ELR (cell line): ENCODE measurements at regions not wholly inside any gene's neighbourhood (a gene's known extent, or its start where the extent isn't known, plus 50 kb on each side); places are given as distances from the start of the nearest gene placed in this dataset.
A peak's percentile ranks its signal among the peaks of the same experiment; 100 is the strongest.
"Not testable (repeated sequence)": the region's sequence is repeated elsewhere in the genome, so short reads cannot be mapped to it uniquely, and the experiment has no call there.

Experiments
- DNase-seq: peaks from one replicate; pipeline ENCODE4 v3.0.0-alpha.2; 2015; ENCODE audit warnings: low read depth

- no peak for DNase-seq
Measured at GRCh38 chr3:72627271-72627670, 221.0 kb downstream of the SHQ1 start.

DNA sequence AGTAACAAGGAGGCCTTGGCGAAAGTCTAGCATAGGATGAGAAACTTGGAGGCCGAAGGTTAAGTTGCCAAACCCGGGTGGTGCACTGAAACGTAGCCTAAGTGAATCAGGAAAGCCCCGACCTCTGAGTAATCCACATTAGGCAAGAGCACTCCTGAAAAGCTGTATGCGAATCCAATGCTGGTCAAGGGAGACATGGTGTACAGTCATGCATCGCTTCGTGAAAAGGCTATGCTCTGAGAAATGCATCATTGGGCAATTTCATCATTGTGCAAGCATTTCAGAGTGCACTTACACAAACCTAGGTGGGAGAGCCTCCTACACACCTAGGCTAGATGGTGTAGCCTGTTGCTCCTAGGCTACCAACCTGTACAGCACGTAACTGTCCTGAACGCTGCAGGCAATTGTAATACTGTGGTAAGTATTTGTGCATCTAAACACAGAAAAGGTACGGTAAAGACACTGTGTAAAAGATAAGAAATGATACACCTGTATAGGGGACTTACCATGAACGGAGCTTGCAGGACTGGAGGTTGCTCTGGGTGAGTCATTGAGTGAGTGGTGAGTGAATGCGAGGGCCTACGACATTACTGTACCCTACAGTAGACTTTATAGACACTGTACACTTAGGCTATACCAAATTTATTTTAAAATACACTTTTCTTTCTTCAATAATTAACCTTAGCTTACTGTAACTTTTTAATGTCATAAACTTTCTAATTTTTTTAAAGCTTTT lies 222.5 kb downstream of the SHQ1 start:
- DNase-seq, result peak; percentile 86

DNA sequence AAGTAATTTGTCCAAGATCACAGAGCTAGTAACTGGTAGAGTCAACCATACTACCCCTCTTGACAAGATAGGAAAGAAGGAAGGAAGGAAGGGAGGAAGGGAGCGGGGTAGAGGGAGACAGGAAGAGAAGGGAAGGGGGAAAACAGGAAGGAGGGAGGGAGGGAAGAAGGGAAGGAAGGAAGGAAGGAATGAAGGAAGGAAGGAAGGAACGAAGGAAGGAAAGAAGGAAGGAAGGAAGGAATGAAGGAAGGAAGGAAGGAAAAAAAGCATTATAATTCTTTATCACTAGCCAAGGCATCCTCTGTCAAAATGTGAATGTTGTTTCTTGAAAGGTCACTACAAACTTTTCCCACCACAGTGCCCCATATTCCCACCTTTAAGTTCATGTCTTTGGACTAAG lies 223.6 kb downstream of the SHQ1 start:
- no peak for DNase-seq

GRCh38 chr3:72618739-72619138 lies 229.5 kb downstream of the SHQ1 start:
- DNase-seq, result no peak

GRCh38 chr3:72617424-72618024 lies 230.7 kb downstream of the SHQ1 start:
- DNase-seq, result no peak

DNA sequence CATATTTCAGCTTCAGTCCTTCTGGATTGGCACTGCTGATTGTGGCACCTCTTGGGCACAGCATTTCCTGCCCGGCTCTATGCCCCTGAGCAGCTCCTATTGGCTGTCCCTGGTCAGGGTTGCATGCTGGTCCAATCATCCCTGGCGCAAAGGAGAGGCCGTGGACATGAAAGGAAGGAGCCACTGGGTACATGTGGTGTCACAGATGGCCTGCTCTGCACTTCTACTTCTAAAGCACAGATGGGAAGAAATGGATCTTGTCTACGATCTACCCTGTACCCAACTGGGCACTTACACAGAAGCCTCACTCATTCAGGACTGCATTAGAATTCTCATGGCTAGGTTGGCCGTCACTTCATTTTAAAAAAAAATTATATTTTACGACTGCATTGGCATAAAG lies 232.5 kb downstream of the SHQ1 start:
- no peak for DNase-seq

GRCh38 chr3:72615182-72615581 lies 233.1 kb downstream of the SHQ1 start:
- DNase-seq, result no peak

DNA sequence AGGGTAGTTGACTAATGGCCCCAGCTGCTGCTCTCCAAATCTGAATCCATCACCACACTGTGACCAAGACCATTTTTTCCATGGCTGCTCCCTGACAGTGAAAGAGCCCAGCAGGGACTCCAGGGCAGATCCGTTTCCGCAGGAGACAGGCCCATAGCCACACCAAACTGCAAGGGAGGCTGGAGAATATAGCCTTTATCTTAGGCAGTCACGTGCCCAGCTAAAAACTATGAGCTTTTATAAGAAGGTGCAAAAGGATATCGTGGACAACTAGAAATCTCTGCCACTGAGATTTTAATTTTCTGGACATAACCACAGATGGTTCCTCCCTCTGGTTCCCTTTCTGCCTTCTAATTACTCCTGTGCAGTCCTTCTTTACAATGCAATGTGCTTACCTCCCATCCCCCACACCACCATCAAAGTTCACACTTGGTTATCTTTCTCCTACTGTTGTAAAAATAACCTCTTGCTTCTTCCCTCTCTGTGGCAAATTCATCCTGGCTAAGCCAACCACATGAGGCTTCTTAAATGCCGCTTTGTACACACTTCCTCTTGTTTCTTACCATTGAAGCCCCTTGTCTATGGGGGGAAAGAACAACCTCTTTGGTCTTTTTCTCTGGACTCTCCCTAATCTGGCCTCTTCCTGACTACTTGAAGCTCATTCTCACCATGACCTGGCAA lies 233.7 kb downstream of the SHQ1 start:
- no peak for DNase-seq

GRCh38 chr3:72613871-72614270 lies 234.4 kb downstream of the SHQ1 start:
- DNase-seq, result peak; percentile 2

- not testable (repeated sequence) for DNase-seq
Measured at GRCh38 chr3:72609114-72609513, 239.1 kb downstream of the SHQ1 start.

- no peak for DNase-seq
Measured at GRCh38 chr3:72606005-72606800, 242.0 kb downstream of the SHQ1 start.

DNA sequence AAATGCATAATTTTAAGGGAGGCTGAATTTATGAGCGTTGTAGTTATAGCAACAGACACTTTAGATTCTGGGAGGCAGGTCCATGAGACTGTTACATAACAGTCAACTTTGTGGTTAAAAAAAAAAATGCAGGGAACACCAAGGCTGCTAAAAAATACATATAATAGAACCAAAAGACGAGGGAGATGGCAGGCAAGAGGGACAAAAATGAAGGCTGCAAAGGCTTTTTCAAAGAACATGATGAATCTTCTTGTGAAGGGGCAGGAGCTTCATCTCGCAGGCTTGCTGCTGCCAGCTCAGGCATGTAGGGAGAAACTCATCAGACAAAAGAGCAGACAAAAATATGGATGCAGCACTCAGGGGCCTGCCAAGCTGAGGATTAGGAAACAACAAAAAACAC lies 243.9 kb downstream of the SHQ1 start:
- DNase-seq, result no peak

DNA sequence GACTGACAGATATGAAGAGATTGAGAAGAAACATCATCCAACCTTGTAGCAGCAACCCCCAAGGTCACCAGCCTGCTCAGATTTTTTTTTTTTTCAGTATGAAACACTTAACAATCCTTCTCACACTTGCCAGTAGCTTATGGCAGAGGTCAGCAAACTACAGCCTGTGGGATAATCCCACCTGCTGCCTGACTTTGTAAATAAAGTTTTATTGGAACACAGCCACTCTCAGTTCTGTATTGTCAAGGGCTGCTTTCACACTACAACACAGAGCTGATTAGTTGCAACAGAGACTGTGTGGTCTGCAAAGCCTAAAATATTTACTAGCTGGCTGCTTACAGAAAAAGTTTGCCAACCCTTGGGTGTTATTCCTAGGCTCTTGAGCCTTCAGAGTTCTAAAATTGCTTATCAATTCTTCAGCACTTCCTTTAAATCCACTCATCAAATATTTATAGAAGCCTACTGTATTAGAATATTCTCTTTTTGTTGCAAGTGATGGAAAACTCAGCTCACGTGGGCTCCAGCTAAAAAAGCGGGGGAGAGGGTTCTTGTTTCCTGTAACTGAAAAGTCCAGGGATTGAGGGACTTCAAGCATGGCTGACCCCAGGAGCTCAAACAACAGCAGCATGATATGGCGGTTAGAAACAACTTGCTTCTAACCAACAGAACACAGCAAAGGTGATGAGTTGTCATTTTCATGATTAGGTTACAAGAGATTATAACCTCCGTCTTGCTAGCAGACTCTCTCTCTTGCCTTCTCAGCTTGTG lies 246.1 kb downstream of the SHQ1 start:
- no peak for DNase-seq

- no peak for DNase-seq
Measured at GRCh38 chr3:72601060-72601459, 247.2 kb downstream of the SHQ1 start.

DNA sequence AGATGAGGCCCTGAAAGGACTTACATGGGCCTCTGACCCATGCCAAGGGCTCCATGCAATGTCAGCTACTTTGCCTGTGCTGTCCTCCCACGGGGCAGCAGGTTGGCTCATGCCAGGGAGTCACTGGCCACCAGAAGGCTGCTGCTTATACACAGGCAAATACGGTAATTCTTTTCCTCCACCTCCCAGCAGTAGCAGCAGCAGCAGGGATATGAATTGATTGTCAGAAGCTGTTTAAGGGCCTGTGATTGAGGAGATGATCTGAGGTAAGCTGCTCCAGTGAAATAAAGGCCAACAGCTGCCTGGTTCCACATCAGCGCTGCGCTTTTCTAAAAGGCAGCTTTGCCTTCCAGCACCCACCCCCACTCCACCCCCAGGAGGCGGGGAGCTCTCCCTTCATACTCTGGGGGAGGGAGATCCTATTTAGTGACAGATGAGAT lies 250.5 kb downstream of the SHQ1 start:
- DNase-seq, result peak; percentile 23

DNA sequence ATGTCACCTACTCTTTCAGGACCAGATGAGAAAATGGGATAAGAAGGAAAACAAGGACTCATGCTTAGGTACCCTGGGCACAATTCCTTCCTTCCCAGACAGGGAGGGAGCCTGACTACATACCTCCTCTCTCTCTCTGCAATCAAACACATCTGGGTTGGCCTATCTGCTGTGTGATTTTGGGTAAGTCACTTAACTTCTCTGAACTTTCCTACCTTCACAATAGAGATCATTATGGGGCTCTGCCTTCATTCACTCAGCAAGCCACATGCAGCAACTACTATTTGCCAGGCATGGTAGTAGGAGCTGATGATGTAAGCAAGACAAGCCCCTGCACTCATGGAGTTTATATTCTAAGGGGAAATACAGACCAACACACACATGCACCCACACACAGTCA lies 251.2 kb downstream of the SHQ1 start:
- no peak for DNase-seq

DNA sequence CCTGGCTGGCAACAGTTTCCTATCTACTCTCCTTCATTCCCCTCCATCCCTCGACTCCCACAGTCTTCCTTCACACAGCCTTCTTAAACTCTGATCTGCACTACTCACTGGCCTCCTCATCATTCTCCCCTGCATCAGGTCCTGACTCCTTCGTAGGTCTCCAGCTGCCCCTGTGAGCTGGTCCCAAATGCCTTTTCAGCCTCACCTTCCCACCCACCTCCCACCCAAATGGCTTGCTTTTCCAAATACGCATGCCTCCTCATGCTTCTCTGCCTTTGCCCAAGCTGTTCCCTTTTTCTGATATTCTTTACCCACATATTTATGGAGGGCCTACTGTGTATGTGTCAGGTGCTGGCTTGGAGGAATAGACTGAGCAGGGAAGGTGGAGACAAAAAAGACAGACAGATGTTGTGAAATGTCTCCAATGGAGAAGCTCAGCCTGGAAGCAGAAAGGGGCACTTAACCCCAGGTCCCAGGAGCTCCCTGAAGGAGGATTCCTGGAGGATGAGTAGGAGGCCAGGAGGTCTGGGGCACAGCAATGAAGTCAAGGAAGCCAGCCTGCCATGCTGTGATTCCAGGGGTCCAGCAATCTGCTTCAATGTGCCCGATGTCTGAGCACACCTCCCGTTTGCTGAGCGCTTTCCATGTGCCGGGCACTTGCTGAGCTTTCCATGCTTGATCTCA lies 252.2 kb downstream of the SHQ1 start:
- DNase-seq, result peak; percentile 60

- no peak for DNase-seq
Measured at GRCh38 chr3:72595376-72595775, 252.9 kb downstream of the SHQ1 start.

DNA sequence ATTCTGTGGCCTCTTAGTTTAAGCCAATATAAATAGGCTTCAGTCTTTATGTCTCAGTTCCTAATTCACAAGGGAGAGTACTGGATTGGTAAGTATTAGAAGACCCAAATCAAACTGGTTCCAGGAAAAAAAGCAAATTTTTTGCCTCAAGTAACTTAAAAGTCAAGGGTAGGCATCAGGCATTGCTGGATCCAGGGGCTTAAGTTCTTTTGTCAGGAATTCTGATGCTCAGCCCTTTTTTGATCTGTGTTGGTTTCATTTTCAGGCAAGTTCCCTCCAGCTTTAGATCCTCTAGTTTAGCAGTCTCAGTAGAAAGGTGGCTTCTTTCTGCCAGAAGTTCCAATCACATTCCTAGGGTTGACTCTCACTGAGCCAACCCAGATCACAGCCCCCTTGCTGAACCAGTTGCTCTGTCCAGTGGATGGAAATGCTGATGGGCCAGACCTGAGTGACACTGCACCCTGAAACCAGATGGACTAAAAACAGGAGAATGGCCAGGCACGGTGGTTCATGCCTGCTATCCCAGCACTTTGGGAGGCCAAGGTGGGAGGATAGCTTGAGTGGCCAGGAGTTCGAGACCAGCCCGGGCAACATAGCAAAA lies 253.5 kb downstream of the SHQ1 start:
- no peak for DNase-seq

- no peak for DNase-seq
Measured at GRCh38 chr3:72593881-72594397, 254.3 kb downstream of the SHQ1 start.
